ENCODE measurements at regions not wholly inside any gene's neighbourhood (a gene's known extent, or its start where the extent isn't known, plus 50 kb on each side); places are given as distances from the start of the nearest gene placed in this dataset.

- Histone ChIP-seq H3K9ac (ENCODE audit: low read depth, low read length, poor library complexity) (no peak overlapping the region), H3K79me1 (ENCODE audit: low read depth, low read length) (no peaks in the 10 kb centered on the region), H2BK120ac (ENCODE audit: low read depth, low read length) (no peak overlapping the region), H3K4ac (ENCODE audit: low read length) (no peak overlapping the region), H3K27me3 (ENCODE audit: control insufficient read depth in 3 of 3, insufficient read depth in 3 of 3, low read depth in 1 of 3, low read length in 3 of 3) (no peaks in the 10 kb centered on the region), H4K8ac (ENCODE audit: low read depth, low read length) (no peak overlapping the region), H4K91ac (ENCODE audit: low read depth, low read length, poor library complexity) (no peak overlapping the region), H3K27ac (replicated peaks; ENCODE audit: low read length) (no peak overlapping the region), H2BK12ac (ENCODE audit: low read length) (no peak overlapping the region), H3K36me3 (replicated peaks in 1 of 2; ENCODE audit: control insufficient read depth in 2 of 2, insufficient read depth in 2 of 2, low read length in 2 of 2) (no peaks in the 10 kb centered on the region), H3K4me3 (ENCODE audit: low read length in 2 of 2) (no peak overlapping the region), H2BK15ac (ENCODE audit: low read length) (no peak overlapping the region), H3K9me3 (replicated peaks in 1 of 2; ENCODE audit: control insufficient read depth in 2 of 2, insufficient read depth in 1 of 2, low read depth in 1 of 2, low read length in 2 of 2) (peaks cover 0 to 1% of the 10 kb centered on the region in 2 donors), H2BK5ac (ENCODE audit: low read length) (no peak overlapping the region), H3K14ac (ENCODE audit: low read length) (no peak overlapping the region), H2AFZ (ENCODE audit: low read length) (no peak overlapping the region), H3K4me1 (ENCODE audit: control insufficient read depth in 2 of 2, insufficient read depth in 1 of 2, low read depth in 1 of 2, low read length in 2 of 2) (no peaks in the 10 kb centered on the region), H3K18ac (ENCODE audit: low read length) (no peak overlapping the region), H2AK5ac (ENCODE audit: low read depth, low read length) (no peak overlapping the region), H3K4me2 (ENCODE audit: insufficient read depth, low read length, poor library complexity, severe bottlenecking) (no peak overlapping the region), H3K23ac (ENCODE audit: low read depth, low read length, poor library complexity) (no peak overlapping the region)
- WGBS, 2 donors (ENCODE audit: extremely low coverage in 2 of 2, insufficient read length in 2 of 2, insufficient replicate concordance in 1 of 2) = no CpG with 5 or more reads among the region's 3 CpGs
- DNase-seq (ENCODE audit: low spot score) = no peak
Observed at GRCh38 chr5:88115211-88115610, 153.4 kb downstream of the TMEM161B start.

DNA sequence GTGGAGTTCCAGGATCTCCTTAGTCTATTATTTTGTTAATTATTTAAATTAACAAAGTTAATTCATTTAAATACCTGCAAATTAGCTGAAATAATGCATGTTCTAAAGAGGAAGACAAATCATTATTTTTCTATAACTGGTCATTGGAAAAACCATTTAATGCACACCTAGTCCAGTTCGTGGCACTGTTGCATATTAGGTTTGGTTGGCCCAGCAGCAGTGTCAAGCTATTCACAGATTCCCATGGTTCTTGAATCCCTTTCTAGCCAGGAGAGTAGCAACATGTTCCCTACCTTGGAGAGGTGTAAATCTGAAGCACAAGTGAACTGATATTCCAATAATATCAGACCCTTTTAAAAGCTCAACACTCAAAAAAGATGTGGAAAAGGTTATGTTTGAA, 155.2 kb downstream of the TMEM161B start:
- Histone ChIP-seq H2AFZ (ENCODE audit: low read length) (no peak overlapping the region), H3K23ac (ENCODE audit: low read depth, low read length, poor library complexity) (no peak overlapping the region), H2BK12ac (ENCODE audit: low read length) (no peak overlapping the region), H3K18ac (ENCODE audit: low read length) (no peak overlapping the region), H3K27ac (replicated peaks; ENCODE audit: low read length) (no peak overlapping the region), H3K27me3 (ENCODE audit: control insufficient read depth in 3 of 3, insufficient read depth in 3 of 3, low read depth in 1 of 3, low read length in 3 of 3) (no peaks in the 10 kb centered on the region), H4K8ac (ENCODE audit: low read depth, low read length) (no peak overlapping the region), H2BK120ac (ENCODE audit: low read depth, low read length) (no peak overlapping the region), H3K36me3 (replicated peaks in 1 of 2; ENCODE audit: control insufficient read depth in 2 of 2, insufficient read depth in 2 of 2, low read length in 2 of 2) (no peaks in the 10 kb centered on the region), H3K9ac (ENCODE audit: low read depth, low read length, poor library complexity) (no peak overlapping the region), H3K14ac (ENCODE audit: low read length) (no peak overlapping the region), H3K4me3 (ENCODE audit: low read length in 2 of 2) (no peak overlapping the region), H3K79me1 (ENCODE audit: low read depth, low read length) (no peaks in the 10 kb centered on the region), H3K4me1 (ENCODE audit: control insufficient read depth in 2 of 2, insufficient read depth in 1 of 2, low read depth in 1 of 2, low read length in 2 of 2) (no peaks in the 10 kb centered on the region), H2AK5ac (ENCODE audit: low read depth, low read length) (no peak overlapping the region), H4K91ac (ENCODE audit: low read depth, low read length, poor library complexity) (no peak overlapping the region), H2BK5ac (ENCODE audit: low read length) (no peak overlapping the region), H3K4me2 (ENCODE audit: insufficient read depth, low read length, poor library complexity, severe bottlenecking) (no peak overlapping the region), H2BK15ac (ENCODE audit: low read length) (no peak overlapping the region), H3K9me3 (replicated peaks in 1 of 2; ENCODE audit: control insufficient read depth in 2 of 2, insufficient read depth in 1 of 2, low read depth in 1 of 2, low read length in 2 of 2) (no peaks in the 10 kb centered on the region), H3K4ac (ENCODE audit: low read length) (no peak overlapping the region)
- DNase-seq (ENCODE audit: low spot score) = no peak
- WGBS, 2 donors (ENCODE audit: extremely low coverage in 2 of 2, insufficient read length in 2 of 2, insufficient replicate concordance in 1 of 2) = no CpG with 5 or more reads among the region's 1 CpG

GRCh38 chr5:88109818-88110217, 158.8 kb downstream of the TMEM161B start:
- no peak overlapping the region for H3K9ac ChIP-seq (ENCODE audit: low read depth, low read length, poor library complexity)
- no peak overlapping the region for H2AFZ ChIP-seq (ENCODE audit: low read length)
- no peak overlapping the region for H3K4me2 ChIP-seq (ENCODE audit: insufficient read depth, low read length, poor library complexity, severe bottlenecking)
- no peak overlapping the region for H2BK15ac ChIP-seq (ENCODE audit: low read length)
- H4K8ac ChIP-seq (ENCODE audit: low read depth, low read length) = no peak overlapping the region
- H2BK12ac ChIP-seq (ENCODE audit: low read length) = no peak overlapping the region
- no peaks in the 10 kb centered on the region for H3K36me3 ChIP-seq (replicated peaks in 1 of 2; ENCODE audit: control insufficient read depth in 2 of 2, insufficient read depth in 2 of 2, low read length in 2 of 2)
- H3K9me3 ChIP-seq (replicated peaks in 1 of 2; ENCODE audit: control insufficient read depth in 2 of 2, insufficient read depth in 1 of 2, low read depth in 1 of 2, low read length in 2 of 2) = no peaks in the 10 kb centered on the region
- no peak overlapping the region for H4K91ac ChIP-seq (ENCODE audit: low read depth, low read length, poor library complexity)
- no peak overlapping the region for H3K18ac ChIP-seq (ENCODE audit: low read length)
- WGBS, 2 donors (ENCODE audit: extremely low coverage in 2 of 2, insufficient read length in 2 of 2, insufficient replicate concordance in 1 of 2) = no CpG with 5 or more reads among the region's 5 CpGs
- no peak overlapping the region for H2BK120ac ChIP-seq (ENCODE audit: low read depth, low read length)
- H3K79me1 ChIP-seq (ENCODE audit: low read depth, low read length) = no peaks in the 10 kb centered on the region
- H3K4me3 ChIP-seq (ENCODE audit: low read length in 2 of 2) = no peak overlapping the region
- H2AK5ac ChIP-seq (ENCODE audit: low read depth, low read length) = no peak overlapping the region
- no peaks in the 10 kb centered on the region for H3K27me3 ChIP-seq (ENCODE audit: control insufficient read depth in 3 of 3, insufficient read depth in 3 of 3, low read depth in 1 of 3, low read length in 3 of 3)
- no peak overlapping the region for H3K14ac ChIP-seq (ENCODE audit: low read length)
- H3K4me1 ChIP-seq (ENCODE audit: control insufficient read depth in 2 of 2, insufficient read depth in 1 of 2, low read depth in 1 of 2, low read length in 2 of 2) = no peaks in the 10 kb centered on the region
- H2BK5ac ChIP-seq (ENCODE audit: low read length) = no peak overlapping the region
- no peak for DNase-seq (ENCODE audit: low spot score)
- no peak overlapping the region for H3K27ac ChIP-seq (replicated peaks; ENCODE audit: low read length)
- H3K4ac ChIP-seq (ENCODE audit: low read length) = no peak overlapping the region
- no peak overlapping the region for H3K23ac ChIP-seq (ENCODE audit: low read depth, low read length, poor library complexity)

GRCh38 chr5:88108490-88109279, 160.0 kb downstream of the TMEM161B start:
- Histone ChIP-seq H3K27me3 (ENCODE audit: control insufficient read depth in 3 of 3, insufficient read depth in 3 of 3, low read depth in 1 of 3, low read length in 3 of 3) (no peaks in the 10 kb centered on the region), H3K4me2 (ENCODE audit: insufficient read depth, low read length, poor library complexity, severe bottlenecking) (no peak overlapping the region), H3K18ac (ENCODE audit: low read length) (no peak overlapping the region), H3K4me1 (ENCODE audit: control insufficient read depth in 2 of 2, insufficient read depth in 1 of 2, low read depth in 1 of 2, low read length in 2 of 2) (no peaks in the 10 kb centered on the region), H3K36me3 (replicated peaks in 1 of 2; ENCODE audit: control insufficient read depth in 2 of 2, insufficient read depth in 2 of 2, low read length in 2 of 2) (no peaks in the 10 kb centered on the region), H4K8ac (ENCODE audit: low read depth, low read length) (no peak overlapping the region), H3K27ac (replicated peaks; ENCODE audit: low read length) (no peak overlapping the region), H2BK120ac (ENCODE audit: low read depth, low read length) (no peak overlapping the region), H3K79me1 (ENCODE audit: low read depth, low read length) (no peaks in the 10 kb centered on the region), H2BK15ac (ENCODE audit: low read length) (no peak overlapping the region), H3K9ac (ENCODE audit: low read depth, low read length, poor library complexity) (no peak overlapping the region), H2BK12ac (ENCODE audit: low read length) (no peak overlapping the region), H2AFZ (ENCODE audit: low read length) (peak overlapping the region; percentile 31), H3K4ac (ENCODE audit: low read length) (no peak overlapping the region), H3K4me3 (ENCODE audit: low read length in 2 of 2) (no peak overlapping the region), H2BK5ac (ENCODE audit: low read length) (no peak overlapping the region), H3K14ac (ENCODE audit: low read length) (no peak overlapping the region), H4K91ac (ENCODE audit: low read depth, low read length, poor library complexity) (no peak overlapping the region), H3K23ac (ENCODE audit: low read depth, low read length, poor library complexity) (no peak overlapping the region), H3K9me3 (replicated peaks in 1 of 2; ENCODE audit: control insufficient read depth in 2 of 2, insufficient read depth in 1 of 2, low read depth in 1 of 2, low read length in 2 of 2) (no peaks in the 10 kb centered on the region), H2AK5ac (ENCODE audit: low read depth, low read length) (no peak overlapping the region)
- WGBS, 2 donors (ENCODE audit: extremely low coverage in 2 of 2, insufficient read length in 2 of 2, insufficient replicate concordance in 1 of 2) = no CpG with 5 or more reads among the region's 8 CpGs
- DNase-seq (ENCODE audit: low spot score) = no peak

Measured in neuronal stem cell (in vitro differentiated cells).